ENCODE measurements at regions not wholly inside any gene's neighbourhood (a gene's known extent, or its start where the extent isn't known, plus 50 kb on each side); places are given as distances from the start of the nearest gene placed in this dataset.

DNA sequence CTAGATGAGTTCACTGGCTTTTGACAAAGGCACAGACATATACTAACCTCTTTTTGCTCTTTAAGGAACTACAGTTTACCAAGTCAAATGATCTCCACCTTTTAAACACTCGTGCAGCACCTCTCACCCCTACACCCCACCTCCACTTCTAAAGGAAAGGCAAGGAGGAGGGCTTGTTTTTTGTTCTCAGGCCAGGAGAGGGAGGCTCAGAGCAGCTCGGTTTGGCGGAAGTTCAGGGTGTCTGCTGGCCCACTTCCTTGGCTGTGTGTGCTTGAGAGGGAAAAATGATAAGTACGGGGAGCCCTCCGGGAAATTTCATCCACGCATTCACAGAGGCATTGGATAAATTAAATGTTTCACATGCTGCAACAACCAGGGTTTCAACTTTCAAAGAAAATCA is 667.9 kb downstream of the BCL11A start:
- Histone ChIP-seq H3K4me1 (ENCODE audit: insufficient read depth, low read length) (no peaks in the 10 kb centered on the region), H3K9ac (ENCODE audit: low read length) (no peak overlapping the region), H3K36me3 (ENCODE audit: insufficient read depth, low read length) (no peaks in the 10 kb centered on the region), H3K4me3 (ENCODE audit: low read depth in 1 of 2, low read length in 2 of 2) (no peak overlapping the region), H3K9me3 (ENCODE audit: low read length) (no peaks in the 10 kb centered on the region), H3K27me3 (ENCODE audit: control insufficient read depth in 1 of 2, insufficient read depth in 2 of 2, low read length in 2 of 2) (no peaks in the 10 kb centered on the region), H3K27ac (ENCODE audit: low read depth, low read length) (no peak overlapping the region)

GRCh38 chr2:59884166-59884565 is 669.3 kb downstream of the BCL11A start:
- H3K4me1 ChIP-seq (ENCODE audit: insufficient read depth, low read length) = no peaks in the 10 kb centered on the region
- no peaks in the 10 kb centered on the region for H3K36me3 ChIP-seq (ENCODE audit: insufficient read depth, low read length)
- H3K27ac ChIP-seq (ENCODE audit: low read depth, low read length) = no peak overlapping the region
- H3K4me3 ChIP-seq (ENCODE audit: low read depth in 1 of 2, low read length in 2 of 2) = no peak overlapping the region
- no peak overlapping the region for H3K9ac ChIP-seq (ENCODE audit: low read length)
- H3K27me3 ChIP-seq (ENCODE audit: control insufficient read depth in 1 of 2, insufficient read depth in 2 of 2, low read length in 2 of 2) = no peaks in the 10 kb centered on the region
- no peaks in the 10 kb centered on the region for H3K9me3 ChIP-seq (ENCODE audit: low read length)

- Histone ChIP-seq H3K27ac (ENCODE audit: low read depth, low read length) (no peak overlapping the region), H3K4me3 (ENCODE audit: low read depth in 1 of 2, low read length in 2 of 2) (no peak overlapping the region), H3K4me1 (ENCODE audit: insufficient read depth, low read length) (no peaks in the 10 kb centered on the region), H3K27me3 (ENCODE audit: control insufficient read depth in 1 of 2, insufficient read depth in 2 of 2, low read length in 2 of 2) (no peaks in the 10 kb centered on the region), H3K9me3 (ENCODE audit: low read length) (no peaks in the 10 kb centered on the region), H3K9ac (ENCODE audit: low read length) (no peak overlapping the region), H3K36me3 (ENCODE audit: insufficient read depth, low read length) (no peaks in the 10 kb centered on the region)
Measured at GRCh38 chr2:59882822-59883221, 670.6 kb downstream of the BCL11A start.

- Histone ChIP-seq H3K4me1 (ENCODE audit: insufficient read depth, low read length) (no peaks in the 10 kb centered on the region), H3K27me3 (ENCODE audit: control insufficient read depth in 1 of 2, insufficient read depth in 2 of 2, low read length in 2 of 2) (no peaks in the 10 kb centered on the region), H3K4me3 (ENCODE audit: low read depth in 1 of 2, low read length in 2 of 2) (no peak overlapping the region), H3K9me3 (ENCODE audit: low read length) (no peaks in the 10 kb centered on the region), H3K27ac (ENCODE audit: low read depth, low read length) (no peak overlapping the region), H3K36me3 (ENCODE audit: insufficient read depth, low read length) (no peaks in the 10 kb centered on the region), H3K9ac (ENCODE audit: low read length) (no peak overlapping the region)
Measured at GRCh38 chr2:59882279-59882678, 671.2 kb downstream of the BCL11A start.

GRCh38 chr2:59881218-59881617 is 672.2 kb downstream of the BCL11A start:
- no peaks in the 10 kb centered on the region for H3K36me3 ChIP-seq (ENCODE audit: insufficient read depth, low read length)
- no peaks in the 10 kb centered on the region for H3K27me3 ChIP-seq (ENCODE audit: control insufficient read depth in 1 of 2, insufficient read depth in 2 of 2, low read length in 2 of 2)
- no peak overlapping the region for H3K4me3 ChIP-seq (ENCODE audit: low read depth in 1 of 2, low read length in 2 of 2)
- H3K9me3 ChIP-seq (ENCODE audit: low read length) = no peaks in the 10 kb centered on the region
- H3K27ac ChIP-seq (ENCODE audit: low read depth, low read length) = no peak overlapping the region
- H3K4me1 ChIP-seq (ENCODE audit: insufficient read depth, low read length) = no peaks in the 10 kb centered on the region
- no peak overlapping the region for H3K9ac ChIP-seq (ENCODE audit: low read length)

DNA sequence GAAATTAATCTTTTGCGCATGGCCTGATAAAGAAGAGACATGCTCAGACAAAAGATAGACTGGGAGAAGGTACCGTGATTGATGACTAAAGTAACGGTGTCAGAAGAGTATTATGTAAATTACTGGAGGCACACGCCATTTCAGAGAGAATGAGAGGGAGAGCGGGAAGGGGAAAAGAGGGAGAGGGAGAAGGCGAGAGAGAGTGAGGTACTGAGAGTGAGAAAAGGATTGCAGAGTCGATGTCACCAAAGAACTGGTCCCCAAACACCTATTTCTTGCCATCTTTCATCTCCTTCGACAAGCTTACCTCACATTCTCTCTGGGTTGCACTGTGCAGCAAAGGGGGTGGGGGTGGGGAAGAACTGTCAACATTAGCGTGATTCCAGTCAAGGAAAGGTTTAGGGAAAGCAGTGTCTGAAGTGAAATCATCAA is 673.7 kb downstream of the BCL11A start:
- Histone ChIP-seq H3K9ac (ENCODE audit: low read length) (no peak overlapping the region), H3K4me3 (ENCODE audit: low read depth in 1 of 2, low read length in 2 of 2) (no peak overlapping the region), H3K4me1 (ENCODE audit: insufficient read depth, low read length) (no peaks in the 10 kb centered on the region), H3K27ac (ENCODE audit: low read depth, low read length) (no peak overlapping the region), H3K36me3 (ENCODE audit: insufficient read depth, low read length) (no peaks in the 10 kb centered on the region), H3K27me3 (ENCODE audit: control insufficient read depth in 1 of 2, insufficient read depth in 2 of 2, low read length in 2 of 2) (no peaks in the 10 kb centered on the region), H3K9me3 (ENCODE audit: low read length) (no peaks in the 10 kb centered on the region)

- Histone ChIP-seq H3K36me3 (ENCODE audit: insufficient read depth, low read length) (no peaks in the 10 kb centered on the region), H3K4me3 (ENCODE audit: low read depth in 1 of 2, low read length in 2 of 2) (no peak overlapping the region), H3K9ac (ENCODE audit: low read length) (no peak overlapping the region), H3K4me1 (ENCODE audit: insufficient read depth, low read length) (no peaks in the 10 kb centered on the region), H3K9me3 (ENCODE audit: low read length) (no peaks in the 10 kb centered on the region), H3K27me3 (ENCODE audit: control insufficient read depth in 1 of 2, insufficient read depth in 2 of 2, low read length in 2 of 2) (no peaks in the 10 kb centered on the region), H3K27ac (ENCODE audit: low read depth, low read length) (no peak overlapping the region)
Measured at GRCh38 chr2:59875836-59876235, 677.6 kb downstream of the BCL11A start.

GRCh38 chr2:59874971-59875755 is 678.3 kb downstream of the BCL11A start:
- Histone ChIP-seq H3K27ac (ENCODE audit: low read depth, low read length) (no peak overlapping the region), H3K4me3 (ENCODE audit: low read depth in 1 of 2, low read length in 2 of 2) (no peak overlapping the region), H3K4me1 (ENCODE audit: insufficient read depth, low read length) (no peaks in the 10 kb centered on the region), H3K9ac (ENCODE audit: low read length) (no peak overlapping the region), H3K36me3 (ENCODE audit: insufficient read depth, low read length) (no peaks in the 10 kb centered on the region), H3K9me3 (ENCODE audit: low read length) (no peaks in the 10 kb centered on the region), H3K27me3 (ENCODE audit: control insufficient read depth in 1 of 2, insufficient read depth in 2 of 2, low read length in 2 of 2) (no peaks in the 10 kb centered on the region)

DNA sequence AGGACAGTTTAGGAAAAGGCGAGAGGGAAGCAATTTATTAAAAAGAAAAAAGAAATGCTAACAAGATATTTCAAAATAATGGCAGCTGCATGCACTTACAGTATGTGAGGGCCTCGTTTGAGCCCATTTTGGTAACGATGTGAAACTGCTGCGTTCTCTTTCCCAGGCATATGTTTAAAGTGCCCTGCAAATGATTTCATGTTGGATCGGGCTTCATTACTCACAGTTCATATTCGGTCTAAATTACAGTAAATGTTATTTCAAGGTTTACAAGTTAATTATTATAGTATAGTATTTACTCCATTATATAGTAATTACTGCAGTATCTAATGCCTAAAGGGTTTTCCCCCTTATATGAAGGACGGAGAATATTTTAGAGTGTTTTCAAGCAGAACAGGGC is 679.1 kb downstream of the BCL11A start:
- no peak overlapping the region for H3K27ac ChIP-seq (ENCODE audit: low read depth, low read length)
- H3K36me3 ChIP-seq (ENCODE audit: insufficient read depth, low read length) = no peaks in the 10 kb centered on the region
- H3K4me1 ChIP-seq (ENCODE audit: insufficient read depth, low read length) = no peaks in the 10 kb centered on the region
- H3K27me3 ChIP-seq (ENCODE audit: control insufficient read depth in 1 of 2, insufficient read depth in 2 of 2, low read length in 2 of 2) = no peaks in the 10 kb centered on the region
- H3K9me3 ChIP-seq (ENCODE audit: low read length) = no peaks in the 10 kb centered on the region
- H3K4me3 ChIP-seq (ENCODE audit: low read depth in 1 of 2, low read length in 2 of 2) = no peak overlapping the region
- H3K9ac ChIP-seq (ENCODE audit: low read length) = no peak overlapping the region

DNA sequence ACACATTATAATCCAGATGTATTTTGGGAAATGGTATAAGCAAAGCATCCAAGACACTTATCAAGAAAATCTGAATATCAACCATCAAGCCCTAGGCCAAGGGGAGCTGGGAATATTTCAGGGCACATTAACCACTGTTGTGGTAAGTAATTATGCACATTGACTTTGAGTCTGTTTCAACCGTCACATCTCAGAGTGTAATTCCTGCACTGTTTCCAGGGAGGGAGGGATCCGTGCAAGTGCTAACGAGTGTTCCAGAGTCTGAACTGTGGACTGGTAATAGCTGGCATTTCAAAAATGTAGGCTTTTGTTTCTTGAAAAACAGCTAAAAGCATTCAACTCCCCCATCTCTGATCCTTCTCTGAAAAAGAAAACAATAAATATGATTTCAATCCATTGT is 681.6 kb downstream of the BCL11A start:
- H3K4me1 ChIP-seq (ENCODE audit: insufficient read depth, low read length) = no peaks in the 10 kb centered on the region
- no peaks in the 10 kb centered on the region for H3K9me3 ChIP-seq (ENCODE audit: low read length)
- no peaks in the 10 kb centered on the region for H3K27me3 ChIP-seq (ENCODE audit: control insufficient read depth in 1 of 2, insufficient read depth in 2 of 2, low read length in 2 of 2)
- no peak overlapping the region for H3K4me3 ChIP-seq (ENCODE audit: low read depth in 1 of 2, low read length in 2 of 2)
- H3K27ac ChIP-seq (ENCODE audit: low read depth, low read length) = no peak overlapping the region
- H3K36me3 ChIP-seq (ENCODE audit: insufficient read depth, low read length) = no peaks in the 10 kb centered on the region
- no peak overlapping the region for H3K9ac ChIP-seq (ENCODE audit: low read length)

GRCh38 chr2:59868981-59869380 is 684.5 kb downstream of the BCL11A start:
- Histone ChIP-seq H3K9me3 (ENCODE audit: low read length) (no peaks in the 10 kb centered on the region), H3K4me1 (ENCODE audit: insufficient read depth, low read length) (no peaks in the 10 kb centered on the region), H3K9ac (ENCODE audit: low read length) (no peak overlapping the region), H3K4me3 (ENCODE audit: low read depth in 1 of 2, low read length in 2 of 2) (no peak overlapping the region), H3K36me3 (ENCODE audit: insufficient read depth, low read length) (no peaks in the 10 kb centered on the region), H3K27ac (ENCODE audit: low read depth, low read length) (no peak overlapping the region), H3K27me3 (ENCODE audit: control insufficient read depth in 1 of 2, insufficient read depth in 2 of 2, low read length in 2 of 2) (no peaks in the 10 kb centered on the region)

GRCh38 chr2:59866436-59866835 is 687.0 kb downstream of the BCL11A start:
- no peaks in the 10 kb centered on the region for H3K36me3 ChIP-seq (ENCODE audit: insufficient read depth, low read length)
- H3K4me3 ChIP-seq (ENCODE audit: low read depth in 1 of 2, low read length in 2 of 2) = no peak overlapping the region
- no peak overlapping the region for H3K27ac ChIP-seq (ENCODE audit: low read depth, low read length)
- H3K4me1 ChIP-seq (ENCODE audit: insufficient read depth, low read length) = no peaks in the 10 kb centered on the region
- H3K9ac ChIP-seq (ENCODE audit: low read length) = no peak overlapping the region
- no peaks in the 10 kb centered on the region for H3K27me3 ChIP-seq (ENCODE audit: control insufficient read depth in 1 of 2, insufficient read depth in 2 of 2, low read length in 2 of 2)
- no peaks in the 10 kb centered on the region for H3K9me3 ChIP-seq (ENCODE audit: low read length)

Measured in muscle layer of colon (tissue), 2 donors.